A673 (cell line): ENCODE measurements at regions not wholly inside any gene's neighbourhood (a gene's known extent, or its start where the extent isn't known, plus 50 kb on each side); places are given as distances from the start of the nearest gene placed in this dataset.

Source experiments
- BruUV-seq: library from RNA; stranded (reverse); fragments of 400-500 nt; replicated peaks from 2 replicates; lab custom pipeline; 2021; lab: Mats Ljungman, UMichigan
- CTCF ChIA-PET: fragments of 300-600 bp; sonication (Branson Sonifier 250); formaldehyde crosslinking; loops from one replicate; lab custom pipeline; 2022; ENCODE audit warnings: antibody characterized with exemption; lab: Charles Lee
- POLR2A ChIA-PET: fragments of 300-600 bp; sonication (Branson Sonifier 250); formaldehyde crosslinking; loops from one replicate; lab custom pipeline; 2022; ENCODE audit warnings: antibody characterized with exemption; ENCODE audit not compliant: low non-redundant PET; lab: Charles Lee
- DNase-seq: peaks from one replicate; pipeline ENCODE4 v3.0.0-alpha.2; 2015; ENCODE audit warnings: low spot score
- H3K27ac ChIP-seq: fragments of 200-600 bp; sonication (generic); 2 replicates; pipeline ENCODE4 v1.5.1; 2016; ENCODE audit warnings: mixed run types, low read depth, mild to moderate bottlenecking, mixed read lengths, antibody characterized with exemption, low read length; ENCODE audit not compliant: poor library complexity, severe bottlenecking
- H3K27me3 ChIP-seq: fragments of 200-600 bp; sonication (generic); replicated peaks from 2 replicates; pipeline ENCODE4 v1.6.1; 2017; ENCODE audit warnings: mixed run types, low read depth, mild to moderate bottlenecking, mixed read lengths, antibody characterized with exemption, low read length; ENCODE audit not compliant: insufficient read depth, poor library complexity
- H3K36me3 ChIP-seq: fragments of 200-600 bp; sonication (generic); 2 replicates; pipeline ENCODE4 v1.6.1; 2016; ENCODE audit warnings: mixed run types, mild to moderate bottlenecking, mixed read lengths, antibody characterized with exemption, low read length; ENCODE audit not compliant: insufficient read depth, poor library complexity, severe bottlenecking
- H3K4me1 ChIP-seq: fragments of 200-600 bp; sonication (generic); 2 replicates; pipeline ENCODE4 v1.6.1; 2017; ENCODE audit warnings: mixed run types, mild to moderate bottlenecking, mixed read lengths, antibody characterized with exemption, low read length; ENCODE audit not compliant: insufficient read depth, poor library complexity, severe bottlenecking
- H3K4me3 ChIP-seq: fragments of 200-600 bp; sonication (generic); 2 replicates; pipeline ENCODE4 v1.5.1; 2016; ENCODE audit warnings: low read depth, mixed run types, mild to moderate bottlenecking, mixed read lengths, low read length; ENCODE audit not compliant: poor library complexity, severe bottlenecking
- H3K9me3 ChIP-seq: fragments of 200-600 bp; sonication (generic); 2 replicates; pipeline ENCODE4 v1.6.1; 2016; ENCODE audit warnings: mixed run types, low read depth, mild to moderate bottlenecking, mixed read lengths, antibody characterized with exemption, low read length; ENCODE audit not compliant: poor library complexity, severe bottlenecking
- CTCF ChIP-seq: fragments of 300-800, 200-600 bp; sonication (generic); conservative IDR thresholded peaks from 2 replicates; pipeline ENCODE4 v1.5.1; 2017; ENCODE audit warnings: low read depth, mild to moderate bottlenecking, antibody characterized with exemption, low read length, moderate library complexity, mixed read lengths
- EZH2 ChIP-seq: fragments of 200-600 bp; sonication (generic); IDR thresholded peaks from 2 replicates; pipeline ENCODE4 v1.6.1; 2017; ENCODE audit warnings: borderline replicate concordance, low read depth, mild to moderate bottlenecking, mixed read lengths, antibody characterized with exemption, low read length; ENCODE audit not compliant: poor library complexity, severe bottlenecking
- intact Hi-C: fragments of 100-400 bp; cut with micrococcal nuclease; formaldehyde crosslinking; loops from one replicate; pipeline ENCODE4 v1.10.0; 2022; ENCODE audit not compliant: unreplicated experiment

DNA sequence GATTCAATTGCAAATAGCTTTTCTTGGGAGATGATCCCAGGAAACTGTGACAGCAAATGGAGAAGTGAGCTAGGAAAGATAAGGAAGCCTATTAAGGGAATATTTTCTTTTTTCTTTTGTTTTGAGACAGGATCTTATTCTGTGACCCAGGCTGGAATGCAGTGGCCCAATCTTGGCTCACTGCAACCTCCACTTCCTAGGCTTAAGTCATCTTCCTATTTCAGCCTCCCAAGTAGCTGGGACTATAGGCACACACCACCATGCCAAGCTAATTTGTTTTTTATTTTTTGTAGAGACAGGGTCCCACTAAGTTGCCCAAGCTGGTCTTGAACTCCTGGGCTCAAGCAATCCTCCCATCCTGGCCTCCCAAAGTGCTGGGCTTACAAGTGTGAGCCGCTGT lies 433.7 kb downstream of the RPS6KC1 start:
- no peak overlapping the region for H3K4me3 ChIP-seq
- CTCF ChIA-PET = no interaction called here

GRCh38 chr1:213486488-213486887 lies 435.4 kb downstream of the RPS6KC1 start:
- no peak for DNase-seq
- TF ChIP-seq CTCF (no peak), EZH2 (no peak)
- no TSS peak for BruUV-seq
- Histone ChIP-seq H3K27ac (no peak overlapping the region), H3K4me3 (no peak overlapping the region), H3K4me1 (no peaks in the 10 kb centered on the region), H3K36me3 (no peaks in the 10 kb centered on the region), H3K9me3 (no peaks in the 10 kb centered on the region), H3K27me3 (peaks cover 14% of the 10 kb centered on the region)
- intact Hi-C loops = no loop called here
- ChIA-PET CTCF (no interaction called here), POLR2A (interaction anchor here (0.7 kb wide), 1 partner anchor 364 kb away, joined by 5 read pairs; no protein-coding TSS in a partner anchor)

More for the DNA sequence above, 433.7 kb downstream of the RPS6KC1 start:
- H3K36me3 ChIP-seq = no peaks in the 10 kb centered on the region
- no peak for TF ChIP-seq CTCF
- no peak for TF ChIP-seq EZH2
- POLR2A ChIA-PET = no interaction called here
- H3K27me3 ChIP-seq = peaks cover 11% of the 10 kb centered on the region
- DNase-seq = no peak
- BruUV-seq = no TSS peak
- intact Hi-C loops = no loop called here
- H3K27ac ChIP-seq = no peak overlapping the region
- no peaks in the 10 kb centered on the region for H3K9me3 ChIP-seq
- no peaks in the 10 kb centered on the region for H3K4me1 ChIP-seq

DNA sequence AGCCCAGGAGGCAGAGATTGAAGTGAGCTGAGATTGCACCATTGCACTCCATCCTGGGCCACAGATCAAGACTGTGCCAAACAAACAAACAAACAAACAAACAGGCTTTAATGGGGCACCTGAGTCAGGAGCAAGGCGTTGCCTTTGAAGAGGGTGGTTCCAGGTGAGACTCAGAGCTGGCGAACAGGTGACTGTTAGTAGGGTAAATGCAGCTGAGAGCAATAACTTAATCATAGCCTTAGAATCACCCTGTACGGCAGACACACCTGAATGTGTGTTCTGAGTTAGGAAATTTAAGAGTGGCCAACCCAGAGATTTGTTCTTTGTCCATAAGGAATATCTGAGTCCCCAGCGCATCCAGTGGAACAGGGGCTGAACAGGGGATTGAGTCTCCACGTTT lies 440.4 kb downstream of the RPS6KC1 start:
- H3K27me3 ChIP-seq = peaks cover 55% of the 10 kb centered on the region
- ChIA-PET POLR2A (no interaction called here), CTCF (no interaction called here)
- H3K4me3 ChIP-seq = no peak overlapping the region
- H3K27ac ChIP-seq = no peak overlapping the region
- DNase-seq = no peak
- TF ChIP-seq CTCF = no peak
- no peak for TF ChIP-seq EZH2
- H3K4me1 ChIP-seq = no peaks in the 10 kb centered on the region
- no TSS peak for BruUV-seq
- no peaks in the 10 kb centered on the region for H3K9me3 ChIP-seq
- intact Hi-C loops = no loop called here
- H3K36me3 ChIP-seq = no peaks in the 10 kb centered on the region
